Islet precursor cell (in vitro differentiated cells): ENCODE measurements at regions not wholly inside any gene's neighbourhood (a gene's known extent, or its start where the extent isn't known, plus 50 kb on each side); places are given as distances from the start of the nearest gene placed in this dataset.

ENCODE experiments used
- DNase-seq: peaks from one replicate; pipeline ENCODE4 v3.0.0-alpha.2; 2018

DNA sequence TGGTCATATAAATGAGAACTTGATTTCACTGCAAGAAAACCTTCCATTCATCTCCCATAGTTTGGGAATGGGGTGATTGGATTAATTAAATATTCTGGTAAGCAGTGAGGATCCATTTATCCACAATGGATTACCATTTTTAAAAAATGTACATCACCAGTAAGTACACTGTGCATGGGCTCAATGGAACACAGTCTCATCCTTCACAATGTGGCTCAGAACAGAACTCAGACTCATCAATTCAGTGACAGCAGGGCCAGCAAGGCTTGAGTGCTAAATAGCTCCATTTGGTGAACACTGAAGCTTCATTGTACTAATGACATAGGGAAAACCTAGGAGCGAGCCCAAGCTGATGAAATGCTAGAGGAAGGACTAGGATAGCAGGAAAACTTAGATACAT, 223.8 kb downstream of the CMPK2 start:
- DNase-seq = no peak

DNA sequence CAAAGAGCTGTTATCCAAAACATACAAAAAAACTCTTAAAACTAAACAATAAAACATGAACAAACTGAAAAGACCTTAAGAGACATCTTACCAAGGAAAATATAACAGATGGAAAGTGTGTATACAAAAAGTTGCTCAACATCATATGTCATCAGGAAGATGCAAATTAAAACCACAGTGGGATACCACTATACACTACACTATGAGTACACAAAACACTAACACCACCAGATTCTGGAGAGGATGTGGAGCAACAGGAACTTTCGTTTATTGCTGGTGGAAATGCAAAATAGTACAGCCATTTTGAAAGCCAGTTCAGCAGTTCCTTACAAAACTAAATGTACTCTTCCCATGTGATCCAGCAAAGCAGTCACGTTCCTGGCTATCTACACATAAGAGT, 221.4 kb downstream of the CMPK2 start:
- DNase-seq = no peak

DNA sequence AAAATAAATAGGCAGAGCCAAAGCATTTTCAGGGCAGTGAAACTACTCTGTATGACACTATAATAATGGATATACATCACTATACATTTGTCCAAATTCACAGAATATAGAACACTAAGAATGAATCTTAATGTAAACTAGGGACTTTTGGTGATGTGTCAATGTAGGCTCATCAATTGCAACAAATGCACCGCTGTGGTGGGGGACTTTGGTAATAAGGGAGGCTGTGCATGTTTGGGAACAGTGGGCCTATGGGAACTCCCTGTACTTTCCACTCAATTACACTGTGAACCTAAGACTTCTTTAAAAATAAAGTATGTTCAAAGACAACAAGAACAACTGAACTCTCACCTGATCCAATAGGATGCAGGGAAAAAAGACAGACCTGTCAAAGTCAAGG, 220.7 kb downstream of the CMPK2 start:
- no peak for DNase-seq

- no peak for DNase-seq
These were observed 220.0 kb downstream of the CMPK2 start for GRCh38 chr2:6645672-6646071.

DNA sequence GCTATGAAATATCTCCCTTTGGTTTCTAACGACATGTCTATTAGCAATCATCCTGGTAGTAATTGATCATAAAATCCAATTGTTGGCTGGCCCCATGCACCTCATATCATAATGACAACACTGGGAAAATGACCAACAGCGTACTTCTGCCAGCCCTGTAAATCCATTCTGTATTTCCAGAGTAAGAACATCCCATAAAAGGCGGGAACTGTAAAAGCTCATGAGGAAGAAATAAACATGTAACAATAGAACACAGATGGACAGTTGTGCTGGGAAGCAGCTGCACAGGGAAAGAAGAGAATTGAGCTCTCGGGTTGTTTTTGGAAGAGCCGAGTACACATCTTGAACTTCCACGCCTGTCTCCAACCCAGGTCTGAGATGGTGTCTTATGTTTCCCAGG, 218.7 kb downstream of the CMPK2 start:
- no peak for DNase-seq

DNA sequence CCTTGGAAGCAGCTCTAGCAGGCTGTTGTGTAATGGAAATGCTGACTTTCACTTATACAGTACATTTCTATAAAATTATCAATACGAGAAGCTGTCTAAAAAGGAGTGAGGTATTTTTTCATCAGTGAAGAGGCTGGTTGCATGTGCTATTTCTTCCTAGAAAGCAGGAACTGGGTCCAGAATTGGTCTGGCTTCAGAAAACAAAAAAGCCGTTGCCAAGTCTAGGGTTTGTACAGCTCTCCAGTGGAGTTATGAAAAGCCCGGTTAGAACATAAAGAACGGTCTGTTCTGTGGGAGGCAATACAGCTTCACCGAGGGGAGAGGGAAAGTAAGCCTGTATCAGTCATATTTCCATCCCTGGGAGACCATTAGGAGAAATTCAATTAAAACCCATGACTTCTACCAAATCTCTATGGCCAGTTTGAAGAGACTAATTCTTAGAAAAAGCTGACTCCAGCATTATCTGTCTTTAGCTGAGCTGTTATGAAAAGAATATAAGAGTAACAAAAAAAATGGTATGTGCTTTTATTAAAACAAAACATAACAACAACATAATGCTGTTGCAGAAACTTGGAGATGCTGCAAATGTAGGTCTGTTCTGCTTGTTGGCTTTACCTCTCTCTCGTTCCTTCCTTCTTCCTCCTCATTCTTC, 217.0 kb downstream of the CMPK2 start:
- DNase-seq = no peak

DNA sequence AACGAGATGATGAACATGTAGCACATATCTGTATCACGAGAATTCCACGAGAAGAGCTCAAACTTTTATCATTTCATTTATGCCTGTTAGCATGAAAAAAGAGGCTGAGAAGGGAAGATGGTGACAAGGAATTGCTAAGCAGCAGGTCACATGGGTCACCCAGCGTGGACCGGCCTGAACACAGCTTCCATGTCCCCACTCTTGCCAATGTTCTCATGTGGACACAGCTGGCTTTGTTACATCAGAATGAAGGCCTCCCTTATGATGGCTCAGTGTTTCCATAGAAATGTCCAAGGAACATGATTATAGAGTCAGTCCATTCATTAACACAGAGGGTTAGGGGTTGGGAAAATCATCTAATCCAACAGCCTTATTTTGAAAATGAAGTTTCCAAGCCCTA, 215.4 kb downstream of the CMPK2 start:
- no peak for DNase-seq

GRCh38 chr2:6652251-6652650, 213.5 kb downstream of the CMPK2 start:
- no peak for DNase-seq

DNA sequence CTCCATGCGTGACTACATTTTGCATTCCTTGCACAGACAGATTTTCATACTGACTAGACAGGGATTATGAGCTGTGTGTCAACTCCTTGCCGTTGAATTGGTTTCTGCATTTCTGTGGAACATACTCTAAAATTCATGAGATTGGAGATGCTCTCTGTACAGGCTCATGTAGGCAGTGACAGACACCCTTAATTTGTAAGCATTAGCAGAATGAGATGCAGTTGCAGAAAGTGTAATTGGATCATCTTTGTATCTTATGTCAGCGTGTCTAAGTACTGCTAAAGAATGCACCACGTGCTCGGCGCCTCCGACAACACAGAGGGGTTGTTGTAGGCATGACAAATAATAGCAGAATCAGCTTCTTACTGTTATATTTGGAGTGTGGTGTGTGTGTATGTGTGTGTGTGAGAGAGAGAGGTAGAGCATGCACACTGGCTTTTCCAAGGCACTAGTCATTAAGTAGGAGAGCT, 212.4 kb downstream of the CMPK2 start:
- no peak for DNase-seq

DNA sequence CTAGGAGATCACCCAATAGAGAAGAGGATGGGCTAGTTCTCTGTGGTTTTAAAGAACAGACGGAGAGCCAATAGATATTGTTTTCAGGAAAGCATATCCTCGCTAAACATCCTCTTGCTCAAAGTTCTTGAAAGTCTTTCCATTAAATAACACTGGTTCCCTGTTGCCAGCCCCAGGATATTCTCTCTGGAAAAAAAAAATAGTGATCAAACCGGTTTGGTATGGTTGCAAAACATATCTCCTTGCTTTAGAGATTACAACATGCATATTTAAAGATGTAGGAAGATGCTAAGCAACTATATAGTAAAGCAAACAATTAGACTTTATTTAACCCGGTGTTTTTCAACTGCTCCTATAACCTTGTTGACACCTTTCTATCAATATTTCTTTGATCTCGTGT, 211.4 kb downstream of the CMPK2 start:
- no peak for DNase-seq

- DNase-seq = no peak
These were observed 209.1 kb downstream of the CMPK2 start for GRCh38 chr2:6656633-6657032.

- DNase-seq = no peak
These were observed 208.6 kb downstream of the CMPK2 start for GRCh38 chr2:6657136-6657535.

GRCh38 chr2:6657855-6658254, 207.9 kb downstream of the CMPK2 start:
- DNase-seq = no peak

- no peak for DNase-seq
These were observed 201.2 kb downstream of the CMPK2 start for GRCh38 chr2:6664332-6665061.

- no peak for DNase-seq
These were observed 200.3 kb downstream of the CMPK2 start for GRCh38 chr2:6665093-6666045.

DNA sequence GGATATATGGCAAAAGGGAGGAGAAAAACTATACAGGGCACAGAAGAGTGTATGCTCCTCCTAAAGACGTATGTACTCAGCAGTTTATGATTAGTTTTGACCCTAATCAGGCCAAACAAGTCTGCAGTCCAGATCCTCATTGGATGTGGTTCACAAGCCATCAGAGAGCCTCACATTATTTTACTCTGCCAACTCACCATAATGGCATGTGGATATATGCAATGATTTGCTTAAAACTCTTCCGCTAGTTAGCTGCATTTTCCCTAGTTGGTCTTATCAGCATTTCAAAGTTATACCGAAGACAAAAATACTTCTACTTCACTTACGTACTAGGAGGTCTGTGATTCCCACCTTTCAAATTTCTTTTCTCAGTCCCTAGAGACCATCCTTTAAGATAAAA, 198.4 kb downstream of the CMPK2 start:
- no peak for DNase-seq

DNA sequence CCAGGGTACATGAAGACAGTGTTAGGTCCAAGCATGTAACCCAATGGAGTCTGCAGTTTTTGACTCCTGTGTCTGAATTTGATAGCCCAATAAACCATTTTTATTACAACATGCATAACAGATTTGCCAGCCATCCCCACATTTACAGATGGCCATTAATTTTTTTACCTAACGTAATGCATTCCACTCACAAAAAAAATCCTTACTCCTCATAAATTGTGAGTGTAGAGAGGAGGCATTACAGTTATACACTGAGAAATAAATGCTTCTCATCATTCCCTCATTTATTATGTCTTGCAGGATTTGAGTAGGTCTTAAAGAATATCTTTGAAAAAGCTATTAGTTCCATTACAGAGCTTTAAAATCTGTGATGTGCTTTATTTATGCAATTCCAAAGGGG, 193.8 kb downstream of the CMPK2 start:
- DNase-seq = no peak

DNA sequence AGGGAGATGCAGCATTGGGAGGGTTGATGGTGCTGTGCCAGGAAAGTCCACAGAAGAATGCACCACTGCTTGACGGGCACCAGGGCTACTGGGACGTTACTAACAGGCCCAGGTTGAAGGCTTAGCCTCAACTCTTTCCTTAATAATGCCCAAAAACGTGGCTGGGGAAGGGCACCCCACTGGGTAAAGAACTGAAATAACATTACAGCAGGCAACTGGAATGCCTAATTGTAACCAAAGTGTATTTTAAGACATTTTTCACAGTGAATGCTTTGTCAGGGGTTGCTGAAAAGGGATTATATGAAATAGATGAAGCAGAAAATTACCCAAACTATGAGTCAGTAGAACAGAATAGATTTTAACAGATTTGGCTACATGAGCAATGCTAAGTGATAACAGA, 191.3 kb downstream of the CMPK2 start:
- DNase-seq = no peak

DNA sequence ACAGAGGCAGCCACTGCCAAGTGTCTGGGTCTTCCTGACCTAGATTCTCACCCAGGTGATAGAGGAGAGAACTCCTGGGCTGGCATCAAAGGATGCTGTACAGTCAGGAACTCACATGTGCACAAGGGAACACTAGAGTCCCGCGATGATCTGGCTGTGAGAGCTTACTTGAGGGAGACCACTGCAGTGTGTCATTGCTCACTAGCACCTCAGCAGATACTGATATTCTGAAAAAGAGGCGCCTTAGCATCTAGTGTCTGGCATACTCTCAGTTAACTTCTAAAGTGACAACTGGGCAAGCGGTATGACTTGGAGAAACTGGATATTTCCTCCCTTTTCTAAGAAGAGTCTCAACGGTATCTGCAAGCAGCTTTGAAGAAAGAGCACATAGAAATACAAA, 189.9 kb downstream of the CMPK2 start:
- no peak for DNase-seq

DNA sequence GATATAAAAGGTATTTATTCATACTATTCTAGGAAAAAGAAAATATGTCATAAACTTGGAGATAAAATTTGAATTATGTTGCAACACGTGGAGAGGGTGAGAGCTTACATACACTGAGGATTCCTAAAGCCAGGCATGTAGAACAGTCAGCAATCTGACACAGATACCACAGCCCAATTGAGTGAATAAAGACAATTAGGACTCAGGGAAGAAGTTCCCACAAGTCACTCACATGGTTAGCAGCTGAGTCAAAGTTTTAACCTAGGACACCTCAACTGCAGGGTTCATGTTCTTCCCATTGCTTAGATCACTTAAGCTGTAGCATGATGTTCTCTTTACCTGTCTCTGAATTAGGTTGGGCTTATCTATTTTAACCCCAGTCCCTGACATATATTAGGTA, 189.5 kb downstream of the CMPK2 start:
- DNase-seq = no peak

DNA sequence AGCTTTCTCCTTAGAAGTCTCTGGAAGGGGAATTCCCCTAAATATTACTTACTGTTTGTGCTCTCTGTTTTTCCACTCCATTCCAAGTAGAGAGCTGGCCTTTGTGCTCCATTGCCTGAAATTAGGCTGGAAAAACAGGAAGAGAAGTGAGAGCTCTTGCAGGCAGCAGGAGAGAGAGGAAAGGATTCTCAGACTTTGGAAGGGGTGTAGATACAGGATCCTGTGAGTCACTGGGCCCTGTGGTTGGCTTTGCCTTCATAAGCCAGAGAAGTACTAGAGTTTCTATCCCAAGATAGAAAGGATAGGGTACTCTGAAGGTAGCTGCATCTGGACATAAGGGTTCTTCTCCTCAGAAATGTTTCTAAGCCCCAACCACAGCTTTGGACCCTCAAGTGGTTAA, 188.9 kb downstream of the CMPK2 start:
- no peak for DNase-seq

DNA sequence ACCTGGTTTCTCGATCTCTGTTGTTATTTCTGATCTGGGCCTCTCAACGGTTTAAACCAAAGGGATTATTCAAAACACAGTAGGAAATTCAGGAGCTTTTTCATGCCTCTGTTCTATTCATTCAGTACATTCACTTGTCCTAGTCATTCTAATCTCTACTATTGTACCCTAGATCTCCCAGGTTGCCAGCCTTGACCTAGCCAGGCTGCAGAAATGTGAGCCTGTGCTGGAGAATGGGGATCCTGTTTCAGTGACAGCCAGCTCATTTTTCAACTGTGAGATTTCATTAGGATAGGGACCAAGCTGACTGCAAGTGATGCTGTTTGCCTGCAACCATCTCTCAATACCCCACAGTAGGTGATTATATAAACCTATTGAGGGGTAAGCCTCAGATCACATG, 186.2 kb downstream of the CMPK2 start:
- no peak for DNase-seq

- no peak for DNase-seq
These were observed 182.2 kb downstream of the CMPK2 start for GRCh38 chr2:6683516-6683915.

- DNase-seq = no peak
These were observed 180.3 kb downstream of the CMPK2 start for GRCh38 chr2:6685447-6685846.
